Panc1 (cell line): ENCODE measurements at regions not wholly inside any gene's neighbourhood (a gene's known extent, or its start where the extent isn't known, plus 50 kb on each side); places are given as distances from the start of the nearest gene placed in this dataset.

ENCODE experiments used
- ATAC-seq: fragments of 200-7000 bp; cut with Tn5 transposase; 2 replicates; pipeline ENCODE4 v1.9.1; 2020; ENCODE audit warnings: mild to moderate bottlenecking, moderate library complexity
- BruUV-seq: library from RNA; stranded (reverse); fragments of 400-500 nt; replicated peaks from 2 replicates; lab custom pipeline; 2021; lab: Mats Ljungman, UMichigan
- CTCF ChIA-PET: fragments of 300-600 bp; sonication (Branson Sonifier 250); formaldehyde crosslinking; loops from one replicate; lab custom pipeline; 2022; ENCODE audit warnings: antibody characterized with exemption; lab: Charles Lee
- POLR2A ChIA-PET: fragments of 300-600 bp; sonication (Branson Sonifier 250); formaldehyde crosslinking; loops from one replicate; lab custom pipeline; 2022; ENCODE audit warnings: antibody characterized with exemption; lab: Charles Lee
- DNase-seq: peaks from one replicate; pipeline ENCODE4 v3.0.0-alpha.2; 2010; ENCODE audit warnings: low read depth, low spot score
- H3K27ac ChIP-seq: 2 replicates; pipeline ENCODE4 v1.5.1; 2011; ENCODE audit warnings: mild to moderate bottlenecking, low read length, inconsistent platforms
- H3K27me3 ChIP-seq: fragments of 200-500 bp; sonication (Bioruptor generic); 2 replicates; pipeline ENCODE4 v1.6.0; 2014; ENCODE audit warnings: low read length, inconsistent platforms; ENCODE audit not compliant: control insufficient read depth, insufficient read depth
- H3K36me3 ChIP-seq: fragments of 200-500 bp; sonication (Bioruptor generic); 2 replicates; pipeline ENCODE4 v1.5.1; 2014; ENCODE audit warnings: inconsistent platforms, mild to moderate bottlenecking, low read length, moderate library complexity; ENCODE audit not compliant: control insufficient read depth, insufficient read depth
- H3K4me1 ChIP-seq: 2 replicates; pipeline ENCODE4 v1.5.1; 2011; ENCODE audit warnings: inconsistent platforms, mild to moderate bottlenecking, low read length, moderate library complexity; ENCODE audit not compliant: control insufficient read depth, insufficient read depth
- H3K4me3 ChIP-seq, 2 experiments: 2 replicates each; pipeline ENCODE4 v1.5.1; 2011 to 2012; ENCODE audit warnings: low read depth in 2 of 2, low read length in 2 of 2, mild to moderate bottlenecking in 2 of 2, inconsistent platforms in 1 of 2, moderate library complexity in 1 of 2
- H3K9me3 ChIP-seq: fragments of 200-500 bp; sonication (Bioruptor generic); 2 replicates; pipeline ENCODE4 v1.5.1; 2014; ENCODE audit warnings: low read depth, mild to moderate bottlenecking, inconsistent platforms, low read length, moderate library complexity; ENCODE audit not compliant: control insufficient read depth, insufficient read depth
- POLR2AphosphoS5 ChIP-seq: IDR thresholded peaks from 2 replicates; pipeline ENCODE4 v1.6.1; 2012; ENCODE audit warnings: mild to moderate bottlenecking, low read depth, low read length, moderate library complexity
- SIN3A ChIP-seq: IDR thresholded peaks from 2 replicates; pipeline ENCODE4 v1.6.1; 2012; ENCODE audit warnings: low read depth, mild to moderate bottlenecking, low read length, moderate library complexity, borderline replicate concordance; ENCODE audit not compliant: insufficient read depth
- TCF7L2 ChIP-seq: IDR thresholded peaks from 2 replicates; pipeline ENCODE4 v1.6.1; 2011; ENCODE audit warnings: mild to moderate bottlenecking, low read depth, low read length, inconsistent platforms
- in situ Hi-C: cut with HindIII; loops from 2 replicates; pipeline ENCODE4 v1.10.0; 2016; ENCODE audit warnings: low sequenced_read_pairs, low pct_unique_long_range_greater_than_20kb
- intact Hi-C: fragments of 100-400 bp; cut with micrococcal nuclease; formaldehyde crosslinking; loops from one replicate; pipeline ENCODE4 v1.10.0; 2022; ENCODE audit not compliant: unreplicated experiment
- TF ChIP-seq, protein P1 (sequence below): fragments of 450-650 bp; IDR thresholded peaks from 2 replicates; pipeline ENCODE4 v1.5.1; 2017; ENCODE audit warnings: mild to moderate bottlenecking
- TF ChIP-seq, protein P2 (sequence below), 2 experiments: IDR thresholded peaks; 2 replicates each; pipeline ENCODE4 v1.6.1; 2011 to 2012; ENCODE audit warnings: low read depth in 2 of 2, control low read depth in 1 of 2, low read length in 1 of 2, mild to moderate bottlenecking in 1 of 2, moderate library complexity in 1 of 2; ENCODE audit not compliant: insufficient read depth in 1 of 2

DNA sequence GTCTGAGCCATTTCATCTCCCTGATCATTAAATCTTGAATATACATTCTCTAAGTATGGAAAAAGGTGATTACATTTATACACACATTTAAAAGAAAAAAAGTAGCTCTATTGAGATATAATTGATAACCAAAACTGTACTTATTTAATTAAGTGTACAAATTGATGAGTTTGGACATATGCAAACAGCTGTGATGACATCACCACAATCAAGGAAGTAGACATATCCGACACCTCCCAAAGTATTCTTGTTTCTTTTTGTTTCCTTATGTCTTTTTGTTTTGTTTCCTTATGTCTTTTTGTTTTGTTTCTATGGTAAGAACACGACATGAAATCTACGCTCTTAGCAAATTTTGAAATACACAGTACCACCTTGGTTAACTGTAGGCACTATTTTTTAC lies 1393.9 kb upstream of the MIR17HG start:
- POLR2A ChIA-PET, result no interaction called here
- ATAC-seq (no peak), DNase-seq (no peak)
- BruUV-seq, result no TSS peak
- H3K9me3 ChIP-seq, result no peaks in the 10 kb centered on the region
- in situ Hi-C loops (no loop called here), intact Hi-C loops (no loop called here)
- no peaks in the 10 kb centered on the region for H3K4me1 ChIP-seq
- no peak overlapping the region for H3K27ac ChIP-seq
- no peaks in the 10 kb centered on the region for H3K27me3 ChIP-seq
- no peak overlapping the region for H3K4me3 ChIP-seq
- TF ChIP-seq TCF7L2, result no peak
- TF ChIP-seq, protein P1, sequence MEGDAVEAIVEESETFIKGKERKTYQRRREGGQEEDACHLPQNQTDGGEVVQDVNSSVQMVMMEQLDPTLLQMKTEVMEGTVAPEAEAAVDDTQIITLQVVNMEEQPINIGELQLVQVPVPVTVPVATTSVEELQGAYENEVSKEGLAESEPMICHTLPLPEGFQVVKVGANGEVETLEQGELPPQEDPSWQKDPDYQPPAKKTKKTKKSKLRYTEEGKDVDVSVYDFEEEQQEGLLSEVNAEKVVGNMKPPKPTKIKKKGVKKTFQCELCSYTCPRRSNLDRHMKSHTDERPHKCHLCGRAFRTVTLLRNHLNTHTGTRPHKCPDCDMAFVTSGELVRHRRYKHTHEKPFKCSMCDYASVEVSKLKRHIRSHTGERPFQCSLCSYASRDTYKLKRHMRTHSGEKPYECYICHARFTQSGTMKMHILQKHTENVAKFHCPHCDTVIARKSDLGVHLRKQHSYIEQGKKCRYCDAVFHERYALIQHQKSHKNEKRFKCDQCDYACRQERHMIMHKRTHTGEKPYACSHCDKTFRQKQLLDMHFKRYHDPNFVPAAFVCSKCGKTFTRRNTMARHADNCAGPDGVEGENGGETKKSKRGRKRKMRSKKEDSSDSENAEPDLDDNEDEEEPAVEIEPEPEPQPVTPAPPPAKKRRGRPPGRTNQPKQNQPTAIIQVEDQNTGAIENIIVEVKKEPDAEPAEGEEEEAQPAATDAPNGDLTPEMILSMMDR, result no peak
- no peak for TF ChIP-seq SIN3A
- TF ChIP-seq, protein P2, sequence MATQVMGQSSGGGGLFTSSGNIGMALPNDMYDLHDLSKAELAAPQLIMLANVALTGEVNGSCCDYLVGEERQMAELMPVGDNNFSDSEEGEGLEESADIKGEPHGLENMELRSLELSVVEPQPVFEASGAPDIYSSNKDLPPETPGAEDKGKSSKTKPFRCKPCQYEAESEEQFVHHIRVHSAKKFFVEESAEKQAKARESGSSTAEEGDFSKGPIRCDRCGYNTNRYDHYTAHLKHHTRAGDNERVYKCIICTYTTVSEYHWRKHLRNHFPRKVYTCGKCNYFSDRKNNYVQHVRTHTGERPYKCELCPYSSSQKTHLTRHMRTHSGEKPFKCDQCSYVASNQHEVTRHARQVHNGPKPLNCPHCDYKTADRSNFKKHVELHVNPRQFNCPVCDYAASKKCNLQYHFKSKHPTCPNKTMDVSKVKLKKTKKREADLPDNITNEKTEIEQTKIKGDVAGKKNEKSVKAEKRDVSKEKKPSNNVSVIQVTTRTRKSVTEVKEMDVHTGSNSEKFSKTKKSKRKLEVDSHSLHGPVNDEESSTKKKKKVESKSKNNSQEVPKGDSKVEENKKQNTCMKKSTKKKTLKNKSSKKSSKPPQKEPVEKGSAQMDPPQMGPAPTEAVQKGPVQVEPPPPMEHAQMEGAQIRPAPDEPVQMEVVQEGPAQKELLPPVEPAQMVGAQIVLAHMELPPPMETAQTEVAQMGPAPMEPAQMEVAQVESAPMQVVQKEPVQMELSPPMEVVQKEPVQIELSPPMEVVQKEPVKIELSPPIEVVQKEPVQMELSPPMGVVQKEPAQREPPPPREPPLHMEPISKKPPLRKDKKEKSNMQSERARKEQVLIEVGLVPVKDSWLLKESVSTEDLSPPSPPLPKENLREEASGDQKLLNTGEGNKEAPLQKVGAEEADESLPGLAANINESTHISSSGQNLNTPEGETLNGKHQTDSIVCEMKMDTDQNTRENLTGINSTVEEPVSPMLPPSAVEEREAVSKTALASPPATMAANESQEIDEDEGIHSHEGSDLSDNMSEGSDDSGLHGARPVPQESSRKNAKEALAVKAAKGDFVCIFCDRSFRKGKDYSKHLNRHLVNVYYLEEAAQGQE (IDR thresholded peaks at IDR 0.05; ENCODE audit: insufficient read depth in 1 of 2, low read depth in 2 of 2, low read length in 1 of 2), result no peak
- no peak for TF ChIP-seq POLR2AphosphoS5
- no peaks in the 10 kb centered on the region for H3K36me3 ChIP-seq
- CTCF ChIA-PET, result no interaction called here

DNA sequence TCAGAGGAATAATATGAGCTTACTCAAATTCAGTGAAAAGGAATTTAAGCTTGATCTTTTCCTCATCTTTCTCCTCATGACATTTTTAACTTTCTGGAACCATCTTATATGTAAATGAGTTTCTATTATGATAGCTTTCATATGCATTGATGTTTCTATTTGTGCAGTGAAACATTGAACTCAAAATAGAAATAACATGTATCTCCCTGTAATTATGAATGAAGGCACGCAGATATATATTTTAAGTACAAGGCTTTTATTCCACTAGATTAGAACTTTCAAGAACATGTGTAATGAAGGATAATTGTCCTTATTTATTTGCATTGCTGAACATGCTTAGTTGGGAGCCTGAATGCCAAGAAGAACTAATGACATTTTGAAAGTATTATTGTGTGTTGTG lies 1391.7 kb upstream of the MIR17HG start:
- TF ChIP-seq, protein P1, result no peak
- no peak for TF ChIP-seq TCF7L2
- no peak for TF ChIP-seq SIN3A
- TF ChIP-seq, protein P2 (IDR thresholded peaks at IDR 0.05; ENCODE audit: insufficient read depth in 1 of 2, low read depth in 2 of 2, low read length in 1 of 2), result no peak
- DNase-seq (no peak), ATAC-seq (no peak)
- no peaks in the 10 kb centered on the region for H3K9me3 ChIP-seq
- H3K4me1 ChIP-seq, result no peaks in the 10 kb centered on the region
- ChIA-PET POLR2A (no interaction called here), CTCF (no interaction called here)
- no peak overlapping the region for H3K27ac ChIP-seq
- H3K36me3 ChIP-seq, result no peaks in the 10 kb centered on the region
- no peaks in the 10 kb centered on the region for H3K27me3 ChIP-seq
- BruUV-seq, result no TSS peak
- H3K4me3 ChIP-seq, result no peak overlapping the region
- in situ Hi-C loops, result no loop called here
- intact Hi-C loops, result no loop called here
